HEK293 (cell line): ENCODE measurements at regions not wholly inside any gene's neighbourhood (a gene's known extent, or its start where the extent isn't known, plus 50 kb on each side); places are given as distances from the start of the nearest gene placed in this dataset.

ENCODE experiments used
- CTCF ChIA-PET: fragments of 350-600 bp; formaldehyde crosslinking; extraction: SDS; loops from one replicate; lab custom pipeline; 2021; ENCODE audit warnings: antibody characterized with exemption; lab: Yijun Ruan, JAX
- POLR2A ChIA-PET: fragments of 300-600 bp; formaldehyde crosslinking; extraction: SDS; loops from one replicate; lab custom pipeline; 2020; ENCODE audit warnings: antibody characterized with exemption, inconsistent platforms; lab: Yijun Ruan, JAX
- H3K27ac ChIP-seq: fragments of 200-500 bp; sonication (Bioruptor generic); 2 replicates; pipeline ENCODE4 v1.5.1; 2014; ENCODE audit warnings: low read depth, low read length, control low read depth, inconsistent platforms; ENCODE audit errors: extremely low read depth
- H3K36me3 ChIP-seq, 2 experiments: fragments of 200-500 bp in 1 of 2; sonication (Bioruptor generic) in 1 of 2; 1 replicate in 1 of 2; 2 replicates in 1 of 2; pipeline ENCODE4 v1.5.1; 2014 to 2017; ENCODE audit warnings: inconsistent platforms in 2 of 2, low read length in 2 of 2; ENCODE audit not compliant: control insufficient read depth in 2 of 2, insufficient read depth in 1 of 2
- H3K4me1 ChIP-seq: fragments of 200-500 bp; sonication (Bioruptor generic); 2 replicates; pipeline ENCODE4 v1.5.1; 2014; ENCODE audit warnings: mild to moderate bottlenecking, low read length, inconsistent platforms; ENCODE audit not compliant: control insufficient read depth, insufficient read depth
- H3K4me3 ChIP-seq: 2 replicates; pipeline ENCODE4 v1.5.1; 2011; ENCODE audit warnings: low read depth, mild to moderate bottlenecking, control low read depth, low read length, moderate library complexity
- H3K9me3 ChIP-seq: fragments of 200-500 bp; sonication (Bioruptor generic); 2 replicates; pipeline ENCODE4 v1.5.1; 2014; ENCODE audit warnings: low read depth, low read length, inconsistent platforms; ENCODE audit not compliant: control insufficient read depth, insufficient read depth
- EGR2 ChIP-seq: fragments of 450-650 bp; formaldehyde crosslinking; IDR thresholded peaks from 2 replicates; pipeline ENCODE4 v1.5.1; 2016; ENCODE audit warnings: low read depth, missing biosample characterization, missing genetic modification characterization
- GLI2 ChIP-seq: fragments of 450-650 bp; formaldehyde crosslinking; IDR thresholded peaks from 2 replicates; pipeline ENCODE4; 2017; ENCODE audit warnings: missing biosample characterization, missing genetic modification characterization, low read depth, borderline replicate concordance
- KLF7 ChIP-seq: fragments of 450-650 bp; formaldehyde crosslinking; IDR thresholded peaks from 2 replicates; pipeline ENCODE4 v1.5.1; 2016; ENCODE audit warnings: missing biosample characterization, missing genetic modification characterization, borderline replicate concordance
- SCRT2 ChIP-seq: fragments of 450-650 bp; formaldehyde crosslinking; IDR thresholded peaks from 2 replicates; pipeline ENCODE4 v1.5.1; 2016; ENCODE audit warnings: missing biosample characterization, missing genetic modification characterization
- SP3 ChIP-seq: fragments of 450-650 bp; formaldehyde crosslinking; IDR thresholded peaks from 2 replicates; pipeline ENCODE4 v1.5.1; 2016; ENCODE audit warnings: missing biosample characterization, missing genetic modification characterization
- ZBTB17 ChIP-seq: fragments of 450-650 bp; formaldehyde crosslinking; IDR thresholded peaks from 2 replicates; pipeline ENCODE4 v1.5.1; 2016; ENCODE audit warnings: missing biosample characterization, missing genetic modification characterization
- ZFP69B ChIP-seq: fragments of 450-650 bp; formaldehyde crosslinking; IDR thresholded peaks from 2 replicates; pipeline ENCODE4 v1.5.1; 2016; ENCODE audit warnings: missing biosample characterization, missing genetic modification characterization
- ZNF132 ChIP-seq: fragments of 450-650 bp; formaldehyde crosslinking; IDR thresholded peaks from 2 replicates; pipeline ENCODE4 v1.5.1; 2017; ENCODE audit warnings: missing biosample characterization, missing genetic modification characterization, borderline replicate concordance
- ZNF138 ChIP-seq: fragments of 450-650 bp; formaldehyde crosslinking; IDR thresholded peaks from 2 replicates; pipeline ENCODE4 v1.5.1; 2016; ENCODE audit warnings: missing biosample characterization, missing genetic modification characterization, borderline replicate concordance
- ZNF174 ChIP-seq: fragments of 450-650 bp; formaldehyde crosslinking; IDR thresholded peaks from 2 replicates; pipeline ENCODE4 v1.5.0; 2017; ENCODE audit warnings: missing biosample characterization, mild to moderate bottlenecking, missing genetic modification characterization
- ZNF19 ChIP-seq: fragments of 450-650 bp; formaldehyde crosslinking; IDR thresholded peaks from 2 replicates; pipeline ENCODE4; 2016; ENCODE audit warnings: missing biosample characterization, missing genetic modification characterization, low read depth
- ZNF24 ChIP-seq: fragments of 450-650 bp; formaldehyde crosslinking; IDR thresholded peaks from 2 replicates; pipeline ENCODE4 v1.5.1; 2016; ENCODE audit warnings: missing biosample characterization, missing genetic modification characterization
- ZNF354C ChIP-seq: fragments of 450-650 bp; formaldehyde crosslinking; IDR thresholded peaks from 2 replicates; pipeline ENCODE4 v1.5.1; 2016; ENCODE audit warnings: missing biosample characterization, missing genetic modification characterization, low read depth, borderline replicate concordance
- ZNF473 ChIP-seq: fragments of 450-650 bp; formaldehyde crosslinking; IDR thresholded peaks from 2 replicates; pipeline ENCODE4 v1.5.1; 2017; ENCODE audit warnings: missing biosample characterization, missing genetic modification characterization
- ZNF561 ChIP-seq: fragments of 450-650 bp; IDR thresholded peaks from 2 replicates; pipeline ENCODE4 v1.5.1; 2018; ENCODE audit warnings: missing biosample characterization, missing genetic modification characterization, borderline replicate concordance
- ZNF585B ChIP-seq: fragments of 450-650 bp; formaldehyde crosslinking; IDR thresholded peaks from 2 replicates; pipeline ENCODE4 v1.5.1; 2016; ENCODE audit warnings: missing biosample characterization, missing genetic modification characterization
- ZNF596 ChIP-seq: fragments of 450-650 bp; IDR thresholded peaks from 2 replicates; pipeline ENCODE4 v1.5.0; 2018; ENCODE audit warnings: missing biosample characterization, mild to moderate bottlenecking, missing genetic modification characterization, moderate library complexity
- ZSCAN23 ChIP-seq: fragments of 450-650 bp; formaldehyde crosslinking; IDR thresholded peaks from 2 replicates; pipeline ENCODE4 v1.5.1; 2016; ENCODE audit warnings: missing biosample characterization, missing genetic modification characterization
- TF ChIP-seq, protein P1 (sequence below): fragments of 450-650 bp; formaldehyde crosslinking; IDR thresholded peaks from 2 replicates; pipeline ENCODE4 v1.5.1; 2016; ENCODE audit warnings: missing biosample characterization, missing genetic modification characterization, low read depth
- TF ChIP-seq, protein P2 (sequence below): sonication (generic); formaldehyde crosslinking; IDR thresholded peaks from 2 replicates; pipeline ENCODE4 v1.8.1; 2022; ENCODE audit warnings: mild to moderate bottlenecking, moderate library complexity, missing genetic modification reagents

DNA sequence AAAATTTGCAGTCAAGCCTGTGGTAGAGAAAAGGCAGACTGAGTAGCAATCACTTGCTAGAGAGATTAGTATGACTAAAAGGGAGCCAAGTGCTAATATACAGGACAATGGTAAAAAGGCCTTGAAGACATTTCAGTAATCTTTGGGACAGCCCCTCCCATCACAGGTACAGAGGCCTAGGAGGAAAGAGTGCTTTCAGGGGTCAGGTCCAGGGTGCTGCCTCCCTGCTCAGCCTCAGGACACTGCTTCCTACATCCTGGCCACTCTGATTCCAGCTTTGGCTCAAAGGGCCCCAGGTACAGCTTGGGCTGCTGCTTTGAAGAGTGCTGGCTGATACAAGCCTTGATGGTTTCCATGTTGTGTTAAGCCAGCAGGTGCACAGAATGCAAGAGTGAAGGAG lies 543.5 kb downstream of the MMUT start (continued):
- TF ChIP-seq, protein P1, sequence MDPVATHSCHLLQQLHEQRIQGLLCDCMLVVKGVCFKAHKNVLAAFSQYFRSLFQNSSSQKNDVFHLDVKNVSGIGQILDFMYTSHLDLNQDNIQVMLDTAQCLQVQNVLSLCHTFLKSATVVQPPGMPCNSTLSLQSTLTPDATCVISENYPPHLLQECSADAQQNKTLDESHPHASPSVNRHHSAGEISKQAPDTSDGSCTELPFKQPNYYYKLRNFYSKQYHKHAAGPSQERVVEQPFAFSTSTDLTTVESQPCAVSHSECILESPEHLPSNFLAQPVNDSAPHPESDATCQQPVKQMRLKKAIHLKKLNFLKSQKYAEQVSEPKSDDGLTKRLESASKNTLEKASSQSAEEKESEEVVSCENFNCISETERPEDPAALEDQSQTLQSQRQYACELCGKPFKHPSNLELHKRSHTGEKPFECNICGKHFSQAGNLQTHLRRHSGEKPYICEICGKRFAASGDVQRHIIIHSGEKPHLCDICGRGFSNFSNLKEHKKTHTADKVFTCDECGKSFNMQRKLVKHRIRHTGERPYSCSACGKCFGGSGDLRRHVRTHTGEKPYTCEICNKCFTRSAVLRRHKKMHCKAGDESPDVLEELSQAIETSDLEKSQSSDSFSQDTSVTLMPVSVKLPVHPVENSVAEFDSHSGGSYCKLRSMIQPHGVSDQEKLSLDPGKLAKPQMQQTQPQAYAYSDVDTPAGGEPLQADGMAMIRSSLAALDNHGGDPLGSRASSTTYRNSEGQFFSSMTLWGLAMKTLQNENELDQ = no peak

DNA sequence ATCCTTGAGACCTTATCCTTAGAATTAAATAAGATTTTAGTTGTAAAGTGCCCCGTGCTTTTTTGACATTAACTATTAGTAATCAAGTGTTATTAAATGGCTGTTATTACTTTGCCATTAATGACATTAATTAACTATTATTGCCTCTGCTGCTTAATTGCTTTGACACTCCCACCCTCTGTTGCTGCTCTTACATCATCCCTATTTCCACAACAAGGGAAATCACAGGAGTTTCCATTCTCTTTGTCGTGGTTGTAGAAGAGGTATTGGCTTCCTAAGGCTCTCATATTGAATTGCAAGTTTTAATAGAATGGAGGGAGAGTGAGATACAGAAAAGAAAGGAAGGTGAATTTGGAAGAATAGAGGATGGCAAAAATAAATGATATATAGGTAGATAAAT lies 545.8 kb downstream of the MMUT start:
- CTCF ChIA-PET = interaction anchor here (0.7 kb wide), 1 partner anchor 58 kb away, joined by 3 read pairs; no protein-coding TSS in a partner anchor

GRCh38 chr6:48916607-48917006 lies 546.4 kb downstream of the MMUT start:
- no peak overlapping the region for H3K27ac ChIP-seq
- H3K9me3 ChIP-seq = no peaks in the 10 kb centered on the region
- ChIA-PET POLR2A (no interaction called here), CTCF (interaction anchor here (0.7 kb wide), 1 partner anchor 58 kb away, joined by 3 read pairs; no protein-coding TSS in a partner anchor)
- no peak overlapping the region for H3K4me3 ChIP-seq
- no peak for TF ChIP-seq SCRT2 (tag by site-specific recombination)
- no peak for TF ChIP-seq ZNF354C (tag by site-specific recombination)
- no peak for TF ChIP-seq ZNF585B (tag by site-specific recombination)
- no peak for TF ChIP-seq GLI2 (tag by site-specific recombination)
- no peak for TF ChIP-seq SP3 (tag by site-specific recombination)
- TF ChIP-seq, protein P2, sequence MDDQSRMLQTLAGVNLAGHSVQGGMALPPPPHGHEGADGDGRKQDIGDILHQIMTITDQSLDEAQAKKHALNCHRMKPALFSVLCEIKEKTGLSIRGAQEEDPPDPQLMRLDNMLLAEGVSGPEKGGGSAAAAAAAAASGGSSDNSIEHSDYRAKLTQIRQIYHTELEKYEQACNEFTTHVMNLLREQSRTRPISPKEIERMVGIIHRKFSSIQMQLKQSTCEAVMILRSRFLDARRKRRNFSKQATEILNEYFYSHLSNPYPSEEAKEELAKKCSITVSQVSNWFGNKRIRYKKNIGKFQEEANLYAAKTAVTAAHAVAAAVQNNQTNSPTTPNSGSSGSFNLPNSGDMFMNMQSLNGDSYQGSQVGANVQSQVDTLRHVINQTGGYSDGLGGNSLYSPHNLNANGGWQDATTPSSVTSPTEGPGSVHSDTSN = no peak
- no peak for TF ChIP-seq ZNF473 (tag by site-specific recombination)
- no peak for TF ChIP-seq ZNF596 (tag by site-specific recombination)
- no peak for TF ChIP-seq ZNF174 (tag by site-specific recombination)
- no peak for TF ChIP-seq ZNF24 (tag by site-specific recombination)
- TF ChIP-seq ZNF132 (tag by site-specific recombination) = no peak
- TF ChIP-seq KLF7 (tag by site-specific recombination) = no peak
- no peak for TF ChIP-seq EGR2 (tag by site-specific recombination)
- no peak for TF ChIP-seq ZFP69B (tag by site-specific recombination)
- no peak for TF ChIP-seq ZBTB17 (tag by site-specific recombination)
- no peaks in the 10 kb centered on the region for H3K36me3 ChIP-seq
- peaks cover 6% of the 10 kb centered on the region; the same call in 1 of the 2 replicates for H3K4me1 ChIP-seq

More for the DNA sequence above, 545.8 kb downstream of the MMUT start:
- POLR2A ChIA-PET = no interaction called here
- peaks cover 6% of the 10 kb centered on the region; the same call in 1 of the 2 replicates for H3K4me1 ChIP-seq
- no peaks in the 10 kb centered on the region for H3K36me3 ChIP-seq
- no peaks in the 10 kb centered on the region for H3K9me3 ChIP-seq
- no peak overlapping the region for H3K27ac ChIP-seq
- no peak overlapping the region for H3K4me3 ChIP-seq
- TF ChIP-seq ZNF561 (tag by site-specific recombination) (no peak), ZNF138 (no peak), ZNF19 (tag by site-specific recombination) (no peak), ZSCAN23 (no peak)
